NOMO-1 treated with DMSO at 0.1 percent for 48 hours (cell line): ENCODE measurements at regions not wholly inside any gene's neighbourhood (a gene's known extent, or its start where the extent isn't known, plus 50 kb on each side); places are given as distances from the start of the nearest gene placed in this dataset.

Experiments used
- DNase-seq: peaks from one replicate; lab custom pipeline; 2025; ENCODE audit not compliant: unreplicated experiment; lab: John Stamatoyannopoulos, UW

DNA sequence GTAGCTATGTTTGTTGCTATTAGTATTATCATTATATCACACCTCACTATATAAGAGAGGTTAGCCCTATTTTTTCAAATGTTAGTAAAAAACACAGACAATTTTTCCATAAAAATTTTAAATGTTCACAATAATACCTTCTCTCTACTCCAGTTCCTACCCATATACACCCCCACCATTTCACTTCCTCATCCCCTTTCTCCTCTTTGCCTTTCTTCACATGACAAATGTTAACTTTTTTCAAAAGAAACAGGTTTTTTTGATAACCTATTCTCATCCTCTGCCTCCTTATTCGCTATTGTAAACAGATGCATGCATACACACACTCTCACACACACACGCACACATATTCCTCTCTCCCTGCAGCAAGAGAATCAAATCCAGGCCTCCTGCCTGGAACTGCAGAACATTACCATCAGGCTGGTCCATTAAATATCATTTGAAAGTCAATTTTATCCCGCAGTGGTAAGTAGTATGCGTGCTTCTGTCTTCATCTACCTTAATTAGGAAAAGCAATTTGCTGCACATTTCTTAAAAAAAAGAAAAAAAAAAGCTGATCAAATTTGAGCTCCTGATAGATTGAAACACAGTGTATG is 55.5 kb downstream of the MID1IP1 start:
- DNase-seq = peak; percentile 37

GRCh38 chrX:38857736-38858523 is 56.7 kb downstream of the MID1IP1 start:
- no peak for DNase-seq

DNA sequence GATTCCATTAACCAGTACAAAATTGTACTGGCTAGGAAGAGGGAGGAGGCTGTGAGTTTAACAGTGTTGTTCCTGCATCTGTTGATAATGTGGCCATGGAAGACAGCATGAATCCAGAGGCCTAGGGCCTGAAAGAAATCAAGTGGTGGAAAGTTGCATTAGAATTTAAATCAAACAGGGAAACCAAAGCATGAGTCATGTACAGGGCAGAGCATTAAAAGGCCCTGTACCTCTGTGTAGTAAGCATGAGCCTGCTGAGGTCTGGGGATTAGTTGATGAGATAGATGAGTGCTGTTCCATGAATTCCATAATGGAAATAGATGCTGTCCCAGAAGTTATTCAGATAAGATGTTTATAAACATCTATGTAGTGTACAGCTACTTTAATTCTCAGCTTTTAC is 58.3 kb downstream of the MID1IP1 start:
- no peak for DNase-seq

- DNase-seq = peak; percentile 27
Observed at GRCh38 chrX:38860106-38861013, 59.1 kb downstream of the MID1IP1 start.

- no peak for DNase-seq
Observed at GRCh38 chrX:38861489-38861888, 60.2 kb downstream of the MID1IP1 start.

DNA sequence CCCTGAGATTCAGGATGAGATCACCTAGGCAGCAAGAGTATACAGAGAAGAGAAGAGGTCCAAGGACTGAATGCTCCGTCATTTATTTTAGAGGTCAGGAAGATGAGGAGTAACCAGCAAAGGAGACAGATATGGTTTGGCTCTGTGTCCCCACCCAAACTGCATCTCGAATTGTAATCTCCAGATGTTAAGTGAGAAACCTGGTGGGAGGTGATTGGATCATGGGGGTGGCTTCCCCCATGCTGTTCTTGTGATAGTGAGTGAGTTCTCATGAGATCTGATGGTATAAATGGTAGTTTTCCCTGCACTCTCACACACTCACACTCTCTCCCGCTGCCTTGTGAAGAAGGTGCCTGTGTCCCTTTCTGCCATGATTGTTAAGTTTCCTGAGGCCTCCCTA is 60.8 kb downstream of the MID1IP1 start:
- no peak for DNase-seq

GRCh38 chrX:38864165-38864564 is 62.9 kb downstream of the MID1IP1 start:
- no peak for DNase-seq

GRCh38 chrX:38868321-38868720 is 67.1 kb downstream of the MID1IP1 start:
- no peak for DNase-seq

DNA sequence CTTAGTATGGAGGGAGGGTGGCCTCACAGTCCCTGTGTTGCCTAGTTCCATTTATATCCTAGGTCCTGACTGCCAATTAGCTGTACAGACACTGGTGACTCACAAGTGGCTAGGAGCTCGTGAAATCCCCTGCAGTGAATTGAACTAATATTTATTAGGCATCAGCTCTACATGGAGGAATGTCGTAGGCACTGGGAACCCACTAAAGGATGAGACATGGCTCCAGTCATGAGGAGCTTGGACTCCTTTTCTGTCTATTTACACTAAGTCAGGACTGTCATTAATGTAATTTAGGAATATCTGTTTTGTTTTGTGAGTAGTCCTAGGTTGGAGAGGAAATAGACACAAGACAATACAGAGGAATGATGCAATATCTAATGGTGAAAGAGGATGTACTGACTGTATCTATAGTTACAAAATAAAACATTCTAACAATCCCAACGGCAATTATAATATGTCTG is 67.7 kb downstream of the MID1IP1 start:
- peak; percentile 88 for DNase-seq

- DNase-seq = no peak
Observed at GRCh38 chrX:38870361-38870895, 69.2 kb downstream of the MID1IP1 start.

DNA sequence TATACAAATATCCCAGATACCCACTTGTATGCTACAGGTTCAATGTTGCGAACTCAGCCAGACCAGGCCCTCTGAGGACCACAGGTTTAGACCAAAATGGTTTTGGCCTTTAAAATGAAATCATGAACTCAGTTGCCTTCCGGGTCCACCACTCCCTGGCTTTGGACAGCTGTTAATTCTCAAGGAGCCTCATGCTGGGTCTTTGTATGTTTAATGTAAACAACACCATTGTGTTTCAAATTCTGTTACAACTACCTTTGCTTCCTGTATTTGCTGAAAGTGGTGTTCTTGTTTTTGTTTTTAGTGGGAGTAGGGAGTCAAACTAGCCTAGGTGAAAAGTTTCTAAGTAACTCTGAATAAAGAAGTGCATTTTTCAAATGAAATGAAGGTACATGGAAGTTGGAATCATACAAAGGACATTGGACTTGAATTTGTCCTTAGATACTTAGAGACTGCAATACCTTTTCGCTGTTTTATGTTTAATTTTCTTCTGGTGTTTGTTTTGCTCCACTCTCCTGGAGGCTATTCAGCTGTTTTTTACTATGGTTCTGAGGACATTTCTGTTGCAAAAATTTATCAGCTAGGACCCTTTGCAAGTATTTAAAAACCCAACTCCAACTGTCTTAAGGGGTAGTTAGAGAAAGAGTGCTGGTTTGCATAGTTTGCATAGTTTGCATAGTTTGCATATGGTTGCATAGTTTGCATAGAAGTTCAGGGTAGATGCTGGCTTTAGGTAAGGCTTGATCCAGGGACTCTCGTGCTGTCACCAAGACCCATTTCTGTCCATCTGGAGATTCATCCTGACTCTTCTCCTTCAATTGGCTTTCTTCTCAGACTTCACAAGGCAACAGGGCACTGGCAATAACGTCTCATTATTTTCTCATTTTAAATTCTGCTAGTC is 70.1 kb downstream of the MID1IP1 start:
- DNase-seq = no peak

DNA sequence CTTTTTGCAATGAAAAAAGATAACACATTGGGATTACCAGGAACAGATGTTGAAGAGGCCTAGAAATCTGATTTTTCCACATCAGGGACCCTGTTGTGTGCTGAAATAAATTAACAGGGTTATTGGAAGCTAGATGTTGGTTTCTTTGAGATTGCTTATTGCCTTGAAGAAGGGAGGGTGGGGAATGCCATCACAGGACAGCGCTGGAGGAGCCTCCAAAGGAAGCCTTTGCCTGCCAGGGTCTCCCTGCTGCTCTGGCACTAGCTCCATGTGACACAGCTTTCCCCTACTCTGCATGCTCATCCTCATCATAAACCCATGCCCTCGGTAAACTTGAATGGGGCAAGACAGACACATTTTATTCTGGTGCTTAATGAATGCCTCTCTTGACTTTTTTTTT is 76.1 kb downstream of the MID1IP1 start:
- DNase-seq = no peak

GRCh38 chrX:38878641-38879340 is 77.5 kb downstream of the MID1IP1 start:
- DNase-seq = no peak

DNA sequence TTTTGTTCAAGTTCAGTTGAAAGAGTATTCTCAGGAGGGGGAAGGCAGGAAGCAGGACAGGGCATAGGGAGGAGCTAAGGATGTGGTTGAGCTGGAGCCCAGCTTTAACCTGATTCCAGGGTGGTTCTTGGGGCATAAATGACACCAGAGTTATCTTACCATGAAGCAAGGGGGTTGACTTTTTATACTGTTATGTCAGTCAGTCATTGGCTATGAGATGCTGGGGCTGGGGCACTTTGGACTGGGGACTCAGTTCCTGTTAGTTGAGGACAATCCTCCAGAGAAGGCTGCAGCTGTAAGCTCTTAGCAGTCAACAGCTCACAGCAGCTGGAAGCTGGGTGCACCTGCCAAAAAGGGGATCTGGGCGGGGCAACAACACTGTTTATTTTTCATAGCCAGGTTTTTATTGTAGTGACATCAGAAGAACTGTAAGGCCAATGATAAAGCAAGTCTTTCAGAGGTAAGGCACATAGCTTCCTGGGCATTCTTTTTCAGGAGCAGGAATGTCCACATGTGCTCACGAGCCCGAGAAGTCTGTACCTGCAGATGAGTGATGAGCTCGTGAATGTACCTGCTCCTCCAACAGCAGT is 78.5 kb downstream of the MID1IP1 start:
- DNase-seq = peak; percentile 42

DNA sequence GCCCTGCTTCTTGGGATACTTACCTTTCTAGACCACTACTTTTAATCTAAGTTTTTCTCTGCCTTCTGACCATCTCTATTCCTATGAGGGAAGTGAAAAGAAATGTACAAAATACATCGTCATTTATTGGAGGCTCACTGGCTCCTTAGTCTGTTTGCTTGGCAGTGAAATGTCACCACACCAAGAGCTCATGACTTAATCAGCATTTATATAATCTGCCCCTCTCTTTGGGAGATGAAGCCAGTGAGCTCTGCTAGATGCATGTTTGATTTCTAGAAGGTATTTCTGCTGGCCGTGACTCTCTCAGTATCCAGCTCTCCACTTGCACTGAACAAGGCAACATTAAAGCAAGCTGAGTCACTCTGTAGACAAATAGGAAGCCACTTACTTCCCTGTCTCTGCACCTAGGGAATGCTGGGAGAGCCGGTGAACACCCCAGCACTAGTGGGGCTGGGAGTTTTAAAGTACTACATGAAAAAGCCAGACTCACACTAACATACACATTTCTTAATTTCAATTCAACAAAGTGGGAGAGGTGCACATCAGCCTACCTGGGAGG is 79.1 kb downstream of the MID1IP1 start:
- DNase-seq = no peak

- DNase-seq = no peak
Observed at GRCh38 chrX:38881066-38881465, 79.8 kb downstream of the MID1IP1 start.

DNA sequence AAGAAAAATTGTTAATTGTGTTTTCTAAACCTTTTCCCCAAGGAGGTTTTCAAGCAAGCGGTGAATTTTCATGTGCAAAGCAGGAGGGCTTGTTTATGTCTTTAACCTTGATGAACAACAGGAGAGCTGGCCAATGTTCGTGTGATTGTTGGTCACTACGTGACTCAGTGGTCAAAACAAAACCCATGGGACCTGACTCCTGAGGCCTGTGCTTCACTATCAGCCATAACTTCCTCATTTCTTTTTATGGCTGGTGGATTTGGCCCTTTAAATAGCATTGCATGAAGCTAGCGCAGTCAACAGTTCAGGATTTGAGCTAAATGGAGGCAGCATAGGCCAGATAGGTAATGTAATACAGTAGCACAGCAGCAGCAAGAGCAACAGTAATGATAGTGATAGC is 80.5 kb downstream of the MID1IP1 start:
- DNase-seq = peak; percentile 55

DNA sequence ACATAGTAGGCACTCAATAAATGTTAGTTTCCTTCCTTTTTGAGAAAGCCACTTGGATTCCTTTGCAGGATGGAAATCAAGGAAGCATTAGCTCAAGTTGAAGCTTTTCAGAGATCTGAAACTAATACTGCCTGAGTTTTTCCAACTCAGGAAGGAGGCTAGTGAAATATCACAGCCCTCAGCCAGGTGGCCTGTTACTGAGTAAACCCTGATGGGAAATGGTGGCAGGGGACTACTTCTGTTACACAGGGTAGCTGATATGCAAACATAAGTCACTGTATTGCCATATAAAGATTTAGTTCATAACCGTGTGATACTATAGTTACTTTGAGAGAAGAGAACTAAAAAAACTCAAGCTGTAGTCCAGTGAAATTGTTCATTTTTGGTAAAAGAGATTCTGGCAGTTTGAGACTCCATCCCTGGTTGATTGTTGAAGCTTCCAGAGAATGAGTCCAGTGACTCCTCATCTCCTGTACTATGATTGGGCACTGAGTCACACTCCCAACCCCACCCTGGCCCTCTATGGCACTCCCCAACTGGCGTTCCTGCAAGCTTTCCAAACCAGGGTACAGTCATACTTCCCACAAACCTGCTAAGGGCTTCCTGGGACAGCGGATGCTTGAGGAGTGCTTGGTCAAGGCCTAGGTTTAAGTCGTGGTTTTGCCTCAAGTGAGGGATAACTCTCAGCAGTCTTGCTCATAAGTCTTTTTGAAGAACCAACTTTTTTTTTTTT is 81.8 kb downstream of the MID1IP1 start:
- DNase-seq = no peak
